SIG-M5 treated with dmso at 0.1 percent for 504 hours (cell line): ENCODE measurements at regions not wholly inside any gene's neighbourhood (a gene's known extent, or its start where the extent isn't known, plus 50 kb on each side); places are given as distances from the start of the nearest gene placed in this dataset.
"Not testable (repeated sequence)": the region's sequence is repeated elsewhere in the genome, so short reads cannot be mapped to it uniquely, and the experiment has no call there.

Experiments used
- DNase-seq: peaks from one replicate; lab custom pipeline; 2025; ENCODE audit not compliant: unreplicated experiment; lab: John Stamatoyannopoulos, UW

- no peak for DNase-seq
Measured at GRCh38 chr3:82198009-82198408, 436.6 kb upstream of the GBE1 start.

GRCh38 chr3:82196645-82197044 is 435.2 kb upstream of the GBE1 start:
- DNase-seq: no peak

- no peak for DNase-seq
Measured at GRCh38 chr3:82194870-82195269, 433.4 kb upstream of the GBE1 start.

- DNase-seq: no peak
Measured at GRCh38 chr3:82186017-82186416, 424.6 kb upstream of the GBE1 start.

GRCh38 chr3:82179291-82179690 is 417.8 kb upstream of the GBE1 start:
- no peak for DNase-seq

- no peak for DNase-seq
Measured at GRCh38 chr3:82178291-82178690, 416.8 kb upstream of the GBE1 start.

- DNase-seq: no peak
Measured at GRCh38 chr3:82177774-82178173, 416.3 kb upstream of the GBE1 start.

GRCh38 chr3:82165266-82165665 is 403.8 kb upstream of the GBE1 start:
- peak; percentile 5 for DNase-seq

GRCh38 chr3:82163907-82164520 is 402.6 kb upstream of the GBE1 start:
- peak; percentile 19 for DNase-seq

GRCh38 chr3:82157952-82158351 is 396.5 kb upstream of the GBE1 start:
- no peak for DNase-seq

GRCh38 chr3:82153892-82154291 is 392.4 kb upstream of the GBE1 start:
- DNase-seq: not testable (repeated sequence)

GRCh38 chr3:82145742-82146141 is 384.3 kb upstream of the GBE1 start:
- DNase-seq: no peak

GRCh38 chr3:82144811-82145210 is 383.4 kb upstream of the GBE1 start:
- no peak for DNase-seq

- no peak for DNase-seq
Measured at GRCh38 chr3:82143661-82144412, 382.4 kb upstream of the GBE1 start.

- DNase-seq: no peak
Measured at GRCh38 chr3:82141592-82141991, 380.1 kb upstream of the GBE1 start.

GRCh38 chr3:82137861-82138260 is 376.4 kb upstream of the GBE1 start:
- DNase-seq: no peak

GRCh38 chr3:82137050-82137449 is 375.6 kb upstream of the GBE1 start:
- no peak for DNase-seq

GRCh38 chr3:82133070-82133606 is 371.7 kb upstream of the GBE1 start:
- peak; percentile 57 for DNase-seq

- no peak for DNase-seq
Measured at GRCh38 chr3:82132210-82133069, 371.0 kb upstream of the GBE1 start.

- peak; percentile 83 for DNase-seq
Measured at GRCh38 chr3:82130046-82130445, 368.6 kb upstream of the GBE1 start.

- DNase-seq: no peak
Measured at GRCh38 chr3:82129221-82129801, 367.9 kb upstream of the GBE1 start.
